NCI-H1694 treated with DMSO at 0.1 percent for 48 hours (cell line): ENCODE measurements at regions not wholly inside any gene's neighbourhood (a gene's known extent, or its start where the extent isn't known, plus 50 kb on each side); places are given as distances from the start of the nearest gene placed in this dataset.
"Not testable (repeated sequence)": the region's sequence is repeated elsewhere in the genome, so short reads cannot be mapped to it uniquely, and the experiment has no call there.

Source experiments
- DNase-seq: peaks from one replicate; lab custom pipeline; 2025; lab: John Stamatoyannopoulos, UW

DNA sequence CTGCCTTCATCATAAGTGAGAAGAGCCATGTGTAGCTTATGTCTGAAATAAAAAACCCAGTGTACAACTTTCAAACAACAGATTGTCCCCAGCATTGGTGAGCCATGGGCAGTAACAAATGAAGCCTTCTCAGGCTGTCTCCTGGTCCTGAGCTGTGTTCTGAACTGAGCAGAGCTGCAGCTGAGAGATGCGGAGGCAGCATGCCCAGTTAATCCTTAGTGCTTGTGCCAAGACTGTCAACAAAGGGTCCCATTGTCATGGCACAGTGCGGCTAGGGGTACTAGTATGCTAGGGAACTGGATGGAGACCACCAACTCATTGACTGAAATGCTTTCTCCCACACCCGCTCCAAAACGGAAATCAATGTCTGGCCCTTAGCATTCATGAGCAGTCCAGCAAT, 154.3 kb downstream of the RMST start:
- no peak for DNase-seq

DNA sequence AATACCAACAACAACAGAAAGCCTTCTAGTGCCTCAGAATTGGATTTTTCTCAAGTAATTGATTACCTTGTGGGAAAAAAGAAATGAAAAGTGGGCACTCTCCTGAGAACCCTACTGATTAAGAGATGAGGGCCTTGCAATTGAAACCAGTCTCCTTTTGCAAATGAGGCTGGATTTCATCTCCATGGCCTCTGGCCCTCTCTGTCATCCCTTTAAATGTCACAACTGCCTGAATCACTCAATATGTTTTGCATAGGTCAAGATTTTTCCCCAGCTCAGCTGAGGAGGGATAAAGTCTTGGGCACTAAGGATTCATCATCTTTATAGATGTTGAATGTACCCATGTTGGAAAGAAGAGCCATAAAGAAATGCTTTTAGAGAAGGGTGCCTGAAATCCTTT, 166.4 kb downstream of the RMST start:
- DNase-seq, result no peak

DNA sequence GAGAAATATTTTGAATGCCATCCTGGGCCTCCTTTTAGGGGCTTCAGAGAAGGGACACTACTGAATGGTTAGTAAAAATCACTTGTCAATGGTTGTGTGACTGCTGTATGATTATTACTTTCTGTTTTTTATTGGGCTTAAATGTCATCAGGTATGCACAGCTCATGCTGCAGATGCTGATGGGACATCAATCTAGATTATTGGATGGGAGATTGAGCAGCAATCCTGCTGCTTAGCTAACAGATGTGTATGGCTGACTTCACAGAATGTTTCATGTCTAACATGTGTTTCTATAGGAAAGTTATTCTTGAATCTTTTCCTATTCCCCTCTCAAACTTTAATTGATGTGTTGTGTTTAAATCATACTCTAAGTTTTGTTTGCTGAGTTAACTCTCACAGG, 166.8 kb downstream of the RMST start:
- DNase-seq, result no peak

DNA sequence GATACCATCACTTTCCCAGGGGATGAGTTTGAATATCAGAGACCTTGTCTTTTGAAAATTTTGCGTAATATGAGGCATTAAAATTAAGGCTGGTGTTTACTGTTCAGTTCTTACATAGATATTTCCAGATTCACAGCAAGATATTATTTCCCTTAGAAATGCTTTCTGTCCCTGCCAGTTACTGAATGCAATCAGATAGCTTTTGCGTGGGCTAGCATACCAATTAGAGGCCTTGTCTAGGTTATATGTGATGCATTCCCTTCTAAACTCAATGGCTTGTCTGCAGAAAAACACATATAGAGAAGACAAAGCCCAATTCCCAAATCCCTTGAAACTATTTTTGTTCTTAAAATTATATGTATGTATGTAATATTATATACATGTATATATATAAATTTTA, 167.8 kb downstream of the RMST start:
- DNase-seq, result no peak

DNA sequence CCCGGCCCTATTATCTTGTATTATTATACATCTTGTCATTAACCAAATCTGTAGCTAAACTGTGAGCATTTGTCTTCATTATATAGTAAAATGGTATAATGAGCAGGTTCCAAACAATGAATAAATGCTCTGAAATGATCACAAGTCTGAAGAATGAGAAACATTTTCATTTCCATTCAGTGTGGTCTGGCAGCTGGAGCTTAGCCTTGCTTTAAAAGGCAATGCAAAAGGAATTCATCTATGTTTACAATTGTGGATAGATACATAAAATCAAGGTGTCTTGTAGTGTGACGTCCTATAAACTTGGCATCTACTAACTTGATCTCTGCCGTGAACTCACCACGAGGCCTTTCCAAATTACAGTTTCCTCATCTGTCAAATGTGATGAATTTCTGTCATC, 168.3 kb downstream of the RMST start:
- DNase-seq, result no peak

DNA sequence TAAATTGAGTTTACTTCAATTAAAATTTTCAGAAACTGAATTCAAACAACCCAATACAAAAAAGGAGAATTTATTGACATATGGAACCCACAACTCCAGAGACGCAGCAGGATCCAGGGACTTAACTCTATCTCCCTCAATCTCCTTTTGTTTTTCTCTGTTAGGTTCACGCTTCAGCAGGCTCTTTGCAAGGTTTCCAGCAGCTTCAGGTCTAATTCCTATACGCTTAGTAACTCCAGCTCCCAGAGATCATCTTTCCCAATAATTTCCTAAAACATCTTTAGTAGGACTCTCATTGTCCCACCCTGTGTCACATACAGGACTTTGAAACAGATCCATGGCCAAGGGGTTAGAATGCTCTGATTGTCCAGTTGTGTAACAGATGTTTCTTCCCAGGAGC, 175.2 kb downstream of the RMST start:
- no peak for DNase-seq

DNA sequence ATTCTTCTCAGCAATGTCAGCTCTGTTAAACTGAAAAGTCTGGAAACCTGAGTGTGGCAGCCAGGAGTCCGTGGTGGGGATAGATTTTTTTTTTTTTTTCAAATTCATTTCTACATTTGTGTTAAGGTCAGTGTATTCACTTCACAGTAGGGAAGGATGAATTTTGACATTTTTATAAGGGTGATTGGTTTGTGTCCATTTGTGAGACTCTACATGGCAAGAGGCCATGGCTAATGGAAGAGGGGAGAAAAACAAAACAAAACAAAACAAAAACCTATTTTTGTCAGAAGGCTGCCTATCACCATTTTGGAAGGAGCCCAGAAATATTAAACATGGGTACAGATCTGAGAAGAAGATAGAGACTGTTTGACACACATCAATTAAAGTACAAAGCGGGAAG, 176.1 kb downstream of the RMST start:
- DNase-seq, result no peak

DNA sequence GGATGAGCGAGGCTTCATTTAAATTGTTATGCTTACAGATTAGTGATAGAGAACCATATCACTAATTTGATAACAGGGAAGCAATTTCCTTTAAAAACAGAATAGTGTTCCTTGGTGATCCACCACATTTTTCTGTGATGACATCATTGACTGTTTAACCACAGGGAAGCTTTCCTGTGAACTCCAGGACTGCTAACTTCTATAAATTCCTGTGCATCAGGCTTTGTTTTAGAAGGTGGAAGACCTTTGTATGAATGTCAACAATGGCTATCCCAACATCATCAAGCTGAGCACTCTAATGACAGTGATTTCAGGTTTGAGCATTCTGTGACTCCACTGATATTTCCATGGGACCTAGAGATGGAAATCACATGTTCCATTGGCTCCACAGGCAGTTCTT, 177.1 kb downstream of the RMST start:
- no peak for DNase-seq

DNA sequence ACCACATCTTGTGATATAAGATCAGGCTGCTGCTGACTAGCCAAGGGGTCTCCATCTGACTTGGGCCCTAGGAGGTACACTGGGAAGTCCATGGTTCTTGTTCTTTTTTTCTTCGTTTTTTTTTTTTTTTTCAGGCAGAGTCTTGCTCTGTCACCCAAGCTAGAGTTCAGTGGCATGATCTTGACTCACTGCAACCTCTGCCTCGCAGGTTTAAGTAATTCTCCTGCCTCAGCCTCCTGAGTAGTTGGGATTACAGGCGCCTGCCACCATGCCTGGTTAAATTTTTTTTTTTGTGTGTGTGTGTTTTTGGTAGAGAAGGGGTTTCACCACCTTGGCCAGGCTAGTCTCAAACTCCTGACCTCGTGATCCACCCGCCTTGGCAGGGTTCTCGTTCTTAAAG, 178.2 kb downstream of the RMST start:
- DNase-seq, result no peak

DNA sequence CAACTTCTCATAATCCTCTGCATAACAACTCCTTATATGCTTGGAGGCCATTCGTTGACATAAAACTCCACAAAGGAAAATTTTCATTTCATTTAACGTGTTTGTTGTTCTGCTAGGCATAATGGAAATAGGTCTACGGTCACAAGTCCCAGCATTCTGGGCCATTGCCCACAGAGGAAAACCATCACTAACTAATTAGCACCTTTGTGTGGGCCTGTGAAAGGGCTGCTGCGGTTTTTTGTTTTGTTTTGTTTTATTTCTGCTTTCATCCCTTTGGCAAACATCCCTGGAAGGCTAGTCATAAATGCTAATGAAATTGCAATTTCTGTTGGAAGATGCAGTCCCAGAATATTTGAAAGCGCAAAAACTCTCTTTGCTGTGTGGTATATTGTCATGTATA, 180.3 kb downstream of the RMST start:
- no peak for DNase-seq

DNA sequence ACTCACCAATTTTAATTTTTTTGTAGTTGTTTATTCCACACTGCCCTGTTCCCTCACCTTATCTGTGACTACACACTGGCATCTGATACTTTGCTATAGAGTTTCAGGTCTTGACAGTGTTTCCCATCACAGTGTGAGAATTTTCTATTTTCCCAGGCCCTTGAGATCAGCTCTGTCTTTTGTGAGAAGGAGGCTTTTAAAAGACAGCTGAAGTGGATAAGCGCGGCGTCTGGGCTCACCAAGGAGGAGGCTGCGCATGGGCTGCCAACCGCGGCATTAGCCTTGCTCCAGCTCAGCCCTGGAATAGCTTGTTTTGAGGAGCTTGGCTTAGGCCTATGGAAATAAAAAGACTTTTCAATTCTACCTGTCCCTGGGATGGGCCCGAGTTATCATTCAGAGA, 181.3 kb downstream of the RMST start:
- DNase-seq, result no peak

DNA sequence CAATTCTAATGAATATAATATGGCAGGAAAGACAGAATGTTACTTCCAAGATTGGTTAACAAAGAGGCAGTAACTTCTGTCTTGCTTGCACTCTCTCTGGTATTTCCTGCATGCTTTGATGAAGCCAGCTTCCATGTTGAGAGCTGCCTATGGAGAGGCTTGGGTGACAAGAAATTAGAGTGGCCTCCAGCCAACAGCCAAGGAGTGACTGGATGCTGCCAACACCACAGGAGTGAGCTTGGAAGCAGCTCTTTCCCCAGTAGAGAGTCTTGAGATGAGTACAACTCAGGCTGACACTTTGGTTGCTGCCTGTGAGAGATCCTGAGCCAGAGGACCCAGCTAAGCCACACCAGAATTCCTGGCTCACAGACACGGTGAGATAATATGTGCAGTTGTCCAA, 183.1 kb downstream of the RMST start:
- DNase-seq, result no peak

DNA sequence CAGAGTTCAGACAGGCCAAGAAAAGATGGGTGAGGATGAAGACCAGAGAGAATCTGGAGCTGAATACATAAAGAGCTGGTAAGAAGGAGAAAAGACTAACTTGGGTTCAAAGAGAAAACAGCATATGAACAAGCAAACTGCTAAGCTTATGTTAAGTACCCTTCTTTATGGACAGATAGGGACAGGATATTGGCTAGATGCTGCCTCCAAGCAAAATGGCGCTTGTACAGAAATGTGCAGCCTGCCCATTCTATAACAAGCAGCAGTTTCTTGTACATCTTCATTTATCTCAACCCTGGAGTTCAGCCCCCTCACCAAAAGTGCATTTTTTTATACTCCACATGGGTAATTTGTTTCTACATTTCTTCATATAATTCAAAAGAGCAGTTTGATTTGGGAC, 184.5 kb downstream of the RMST start:
- DNase-seq, result no peak

DNA sequence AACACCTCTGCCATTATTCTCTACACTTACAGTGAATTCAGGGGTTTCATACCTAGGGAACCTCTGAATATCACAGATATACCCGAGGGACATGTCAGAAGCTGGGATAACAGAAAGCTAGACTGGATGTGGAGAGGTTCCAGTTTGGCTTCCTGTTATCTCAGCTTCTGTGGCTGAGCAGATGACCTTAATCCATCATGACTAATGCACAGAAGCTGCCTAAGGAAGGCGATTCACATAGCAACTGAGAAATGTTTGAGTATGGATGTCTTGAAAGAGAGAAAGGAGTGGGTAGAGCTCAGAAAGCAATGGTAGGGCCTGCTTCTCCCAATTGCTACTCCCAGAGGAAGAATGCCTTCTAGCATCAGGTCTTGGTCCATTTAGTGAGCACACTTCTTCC, 187.6 kb downstream of the RMST start:
- no peak for DNase-seq

DNA sequence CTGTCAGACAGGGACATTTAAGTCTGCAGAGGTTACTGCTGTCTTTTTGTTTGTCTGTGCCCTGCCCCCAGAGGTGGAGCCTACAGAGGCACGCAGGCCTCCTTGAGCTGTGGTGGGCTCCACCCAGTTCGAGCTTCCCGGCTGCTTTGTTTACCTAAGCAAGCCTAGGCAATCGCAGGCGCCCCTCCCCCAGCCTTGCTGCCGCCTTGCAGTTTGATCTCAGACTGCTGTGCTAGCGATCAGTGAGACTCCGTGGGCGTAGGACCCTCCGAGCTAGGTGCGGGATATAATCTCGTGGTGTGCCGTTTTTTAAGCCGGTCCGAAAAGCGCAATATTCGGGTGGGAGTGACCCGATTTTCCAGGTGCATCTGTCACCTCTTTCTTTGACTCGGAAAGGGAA, 193.9 kb downstream of the RMST start:
- not testable (repeated sequence) for DNase-seq

DNA sequence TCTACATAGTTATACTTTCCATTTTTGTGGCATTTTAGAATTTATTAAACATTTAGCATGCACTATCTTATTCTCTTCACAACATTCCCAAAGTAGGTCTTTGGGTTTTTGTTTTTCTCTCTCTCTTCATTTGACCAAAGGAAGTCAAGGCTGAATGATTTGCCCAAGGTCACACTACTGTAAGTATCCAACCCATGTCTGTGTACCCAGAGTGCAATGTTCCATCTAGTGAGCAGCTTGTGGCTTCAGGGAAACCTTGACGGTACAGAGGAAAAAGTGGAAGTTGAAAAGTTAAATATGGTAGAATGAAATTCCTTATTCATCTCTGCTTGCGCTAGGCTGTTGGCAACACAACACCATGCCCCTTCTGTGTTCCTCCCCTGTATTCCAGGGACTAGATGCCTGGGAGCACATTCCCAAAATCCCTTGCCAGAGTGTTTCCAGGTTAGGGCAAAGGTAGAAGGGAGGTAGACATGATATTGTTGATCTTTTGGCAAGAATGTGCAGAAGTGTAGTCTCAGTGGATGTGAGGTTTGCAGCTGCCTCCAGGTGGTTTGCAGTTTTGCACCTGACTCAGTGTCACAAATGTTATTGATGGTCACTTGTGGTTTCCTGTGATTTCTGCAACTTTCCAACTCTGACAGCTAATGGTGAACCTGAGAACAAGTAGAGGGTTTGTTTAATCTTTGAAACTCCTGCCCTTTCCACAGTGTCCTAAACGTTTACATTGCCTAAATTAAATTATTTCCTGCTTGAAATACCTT, 196.7 kb downstream of the RMST start:
- no peak for DNase-seq

DNA sequence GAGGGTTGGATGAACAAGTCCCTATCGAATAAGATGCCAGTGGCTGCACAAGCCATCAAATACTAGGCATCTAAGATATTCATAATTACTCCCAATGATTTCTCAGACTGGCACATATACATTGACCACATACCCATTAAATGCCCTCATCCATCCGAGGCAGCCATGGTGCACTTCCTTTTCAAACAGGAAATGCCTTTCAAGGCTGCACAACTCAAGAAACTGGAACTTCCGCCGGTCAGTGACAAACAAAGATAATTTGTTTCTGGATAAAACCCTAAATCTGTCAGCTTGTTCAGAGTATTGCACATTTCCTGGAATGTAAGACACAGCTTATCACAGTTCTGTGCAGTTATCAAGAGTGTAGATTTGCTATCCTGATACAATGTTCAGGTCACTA, 203.7 kb downstream of the RMST start:
- no peak for DNase-seq

DNA sequence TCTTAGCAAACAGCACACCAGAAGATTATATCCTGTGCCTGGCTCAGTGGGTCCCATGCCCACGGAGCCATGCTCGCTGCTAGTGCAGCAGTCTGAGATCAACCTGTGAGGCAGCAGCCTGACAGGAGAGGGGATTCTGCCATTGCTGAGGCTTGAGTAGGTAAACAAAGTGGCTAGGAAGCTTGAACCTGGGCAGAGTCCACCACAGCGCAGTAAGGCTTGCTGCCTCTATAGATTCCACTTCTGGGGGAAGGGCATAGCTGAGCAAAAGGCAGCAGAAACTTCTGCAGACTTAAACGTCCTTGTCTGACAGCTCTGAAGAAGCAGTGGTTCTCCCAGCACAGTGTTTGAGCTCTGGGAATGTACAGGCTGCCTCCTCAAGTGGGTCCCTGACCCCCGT, 210.3 kb downstream of the RMST start:
- no peak for DNase-seq

DNA sequence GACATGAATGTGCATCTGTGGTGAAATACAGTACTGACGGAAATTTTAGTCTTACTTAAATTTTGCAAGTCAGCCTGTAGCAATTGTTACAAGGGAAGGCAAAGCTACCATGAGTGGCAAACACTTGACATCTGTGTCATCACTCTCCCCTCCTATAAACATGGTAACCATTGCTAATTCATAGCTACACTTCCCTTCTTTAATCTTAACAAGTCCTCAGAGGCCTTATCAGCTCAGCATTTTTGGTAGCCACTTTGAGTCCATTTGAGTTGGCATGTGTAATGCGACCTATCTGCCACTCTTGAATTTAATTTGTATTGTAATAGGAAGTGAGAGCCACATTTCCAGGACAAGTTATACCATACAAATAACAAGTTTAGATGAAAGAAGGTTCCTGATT, 218.1 kb downstream of the RMST start:
- DNase-seq, result no peak

DNA sequence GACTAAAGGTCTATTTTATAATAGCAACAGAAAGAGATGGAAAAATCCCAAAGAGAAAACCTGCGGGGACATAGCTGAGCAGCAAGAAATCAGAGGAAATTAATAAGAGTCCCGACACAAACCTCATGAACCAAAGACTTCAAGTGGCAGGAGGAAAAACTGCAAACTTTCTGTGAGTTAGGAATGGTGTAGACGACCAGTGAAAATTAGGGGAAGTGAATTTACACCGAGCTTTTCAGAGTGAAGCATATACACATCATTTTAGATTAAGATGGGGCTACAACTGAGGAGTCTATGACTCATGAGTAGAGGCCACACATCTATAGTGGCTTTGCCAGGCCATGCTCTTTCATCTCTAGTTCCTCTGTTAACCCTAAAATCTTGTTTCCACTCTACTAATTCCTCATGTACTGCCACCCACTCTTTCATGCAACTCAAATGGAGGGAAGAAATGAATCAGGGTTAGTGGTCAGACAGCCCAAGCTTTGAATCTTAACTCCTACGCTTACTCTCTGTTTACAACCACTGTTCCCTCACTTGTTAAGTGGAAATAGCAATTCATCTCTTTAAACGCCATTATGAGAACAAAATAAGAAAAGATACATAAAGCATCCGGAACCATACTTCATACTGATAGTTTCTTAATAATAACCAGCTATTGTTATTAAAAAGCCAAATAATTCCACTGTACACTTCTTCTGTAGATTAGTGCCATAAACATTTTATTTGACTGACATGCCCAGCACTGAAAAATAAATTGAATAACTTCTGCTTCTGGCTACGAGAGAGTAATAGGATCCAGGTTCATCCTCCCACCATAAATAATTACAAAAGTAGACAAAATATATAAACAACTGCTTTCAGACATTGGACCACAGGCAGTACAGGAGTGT, 219.3 kb downstream of the RMST start:
- no peak for DNase-seq

DNA sequence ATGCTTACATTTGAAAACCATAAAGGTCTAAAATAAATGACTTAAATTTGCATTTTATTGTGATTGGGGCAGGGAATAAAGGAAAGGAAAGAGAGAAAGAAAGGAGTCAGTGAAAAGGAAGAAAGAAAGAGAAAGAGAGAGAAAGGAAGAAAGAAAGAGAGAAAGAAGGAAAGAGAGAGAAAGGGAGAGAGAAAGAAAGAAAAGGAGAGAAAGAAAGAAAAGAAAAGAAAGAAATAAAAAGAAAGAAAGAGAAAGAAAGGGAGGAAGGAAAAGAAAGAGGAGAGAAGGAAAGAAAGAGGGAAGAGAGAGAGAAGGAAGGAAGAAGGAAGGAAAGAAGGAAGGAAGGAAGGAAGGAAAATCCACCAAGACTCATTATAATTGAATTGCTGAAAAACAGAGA, 222.8 kb downstream of the RMST start:
- no peak for DNase-seq

DNA sequence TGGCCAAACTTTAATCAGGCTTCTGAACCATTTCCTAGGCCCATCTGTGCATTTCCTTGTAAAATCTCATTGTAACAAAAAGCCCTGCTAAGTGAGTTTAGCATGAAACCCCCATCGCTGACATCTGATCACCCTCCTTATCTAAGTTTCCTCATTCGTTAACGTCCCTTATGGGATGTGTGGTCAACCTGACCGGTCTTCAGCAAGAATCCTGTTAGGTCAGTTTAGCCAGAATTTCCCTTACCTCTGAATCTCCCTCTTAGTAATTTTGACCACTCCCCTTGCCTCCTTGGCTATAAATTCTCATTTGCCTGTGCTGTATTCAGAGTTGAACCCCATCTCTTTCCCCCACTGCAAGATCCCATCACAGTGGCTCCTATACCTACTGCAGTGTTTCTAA, 239.3 kb downstream of the RMST start:
- no peak for DNase-seq

DNA sequence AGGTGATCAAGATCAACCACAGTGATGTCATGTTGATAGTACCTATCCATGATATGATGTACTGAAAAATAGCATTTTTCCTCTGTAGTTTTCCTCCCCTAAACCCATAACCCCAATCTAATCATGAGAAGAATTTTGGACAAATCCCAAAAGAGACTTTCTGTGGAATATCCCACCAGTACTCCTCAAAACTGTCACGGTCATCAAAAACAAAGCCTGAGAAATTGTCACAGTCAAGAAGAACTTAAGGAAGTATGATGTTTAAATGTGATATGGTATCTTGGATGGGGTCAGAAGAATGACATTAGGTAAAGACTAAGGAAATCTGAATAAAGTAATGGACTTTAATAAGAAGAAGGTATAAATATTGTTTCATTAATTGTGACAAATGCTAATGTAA, 248.8 kb downstream of the RMST start:
- DNase-seq, result no peak

DNA sequence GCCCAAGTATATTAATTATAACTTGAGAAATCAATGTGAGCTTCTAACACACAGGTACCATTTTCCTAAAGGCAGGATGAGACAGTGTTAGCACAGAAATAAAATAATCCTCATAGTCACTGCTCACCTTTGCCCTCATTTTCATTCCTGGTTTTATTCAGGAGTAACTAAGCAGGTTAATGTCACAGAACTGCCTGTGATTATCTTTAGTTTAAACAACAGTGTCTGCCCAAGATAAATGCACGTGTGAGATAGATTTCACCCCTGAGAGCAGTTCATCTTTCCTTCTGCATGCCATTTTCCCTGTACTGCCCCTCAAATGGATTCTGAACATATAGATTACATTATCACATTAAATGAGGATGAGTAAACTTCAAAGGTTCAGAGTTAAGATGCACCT, 250.7 kb downstream of the RMST start:
- no peak for DNase-seq
